C4-2B (cell line): ENCODE measurements at regions not wholly inside any gene's neighbourhood (a gene's known extent, or its start where the extent isn't known, plus 50 kb on each side); places are given as distances from the start of the nearest gene placed in this dataset.

ENCODE experiments used
- CTCF ChIP-seq: fragments of 450-650 bp; conservative IDR thresholded peaks from 2 replicates; pipeline ENCODE4 v1.5.1; 2017; ENCODE audit warnings: mild to moderate bottlenecking
- ZFX ChIP-seq: fragments of 450-650 bp; IDR thresholded peaks from 2 replicates; pipeline ENCODE4 v1.6.1; 2017

- TF ChIP-seq CTCF (no peak), ZFX (no peak)
Measured at GRCh38 chr2:8363161-8363560, 318.7 kb upstream of the ID2 start.
